WTC11 (cell line): ENCODE measurements at regions not wholly inside any gene's neighbourhood (a gene's known extent, or its start where the extent isn't known, plus 50 kb on each side); places are given as distances from the start of the nearest gene placed in this dataset.

Experiments used
- ATAC-seq: fragments of 200-7000 bp; cut with Tn5 transposase; 2 replicates; pipeline ENCODE4 v1.10.0; 2021; ENCODE audit warnings: mild to moderate bottlenecking, moderate library complexity
- CTCF ChIA-PET: fragments of 300-600 bp; sonication (Branson Sonifier 250); formaldehyde crosslinking; loops from one replicate; lab custom pipeline; 2021; ENCODE audit warnings: antibody characterized with exemption; lab: Charles Lee
- POLR2A ChIA-PET: fragments of 350-600 bp; sonication (Branson Sonifier 250); formaldehyde crosslinking; loops from one replicate; lab custom pipeline; 2021; ENCODE audit warnings: antibody characterized with exemption; lab: Charles Lee
- DNase-seq: peaks from one replicate; pipeline ENCODE4 v3.0.0; 2021; ENCODE audit warnings: low spot score
- H3K27ac Mint-ChIP-seq: 2 replicates; pipeline ENCODE4 v1.8.0; 2021; ENCODE audit warnings: mixed read lengths
- H3K27me3 Mint-ChIP-seq: 2 replicates; pipeline ENCODE4 v1.8.0; 2021; ENCODE audit warnings: low read depth, mild to moderate bottlenecking, moderate library complexity, mixed read lengths
- H3K36me3 Mint-ChIP-seq: 2 replicates; pipeline ENCODE4 v1.8.0; 2021; ENCODE audit warnings: mixed read lengths
- H3K4me1 Mint-ChIP-seq: 2 replicates; pipeline ENCODE4 v1.8.0; 2022; ENCODE audit warnings: mixed read lengths
- H3K4me3 Mint-ChIP-seq: 2 replicates; pipeline ENCODE4 v1.8.0; 2021; ENCODE audit warnings: mild to moderate bottlenecking, moderate library complexity, mixed read lengths
- H3K9me3 Mint-ChIP-seq: 2 replicates; pipeline ENCODE4 v1.8.0; 2021; ENCODE audit warnings: mixed read lengths
- ELF4 ChIP-seq: sonication (generic); formaldehyde crosslinking; IDR thresholded peaks from 2 replicates; pipeline ENCODE4 v1.8.1; 2022; ENCODE audit warnings: low read depth, mild to moderate bottlenecking, moderate library complexity, missing genetic modification reagents
- ESRRA ChIP-seq: sonication (generic); formaldehyde crosslinking; IDR thresholded peaks from 2 replicates; pipeline ENCODE4 v1.8.1; 2022; ENCODE audit warnings: mild to moderate bottlenecking, missing genetic modification reagents, borderline replicate concordance
- FOXK1 ChIP-seq: sonication (generic); formaldehyde crosslinking; IDR thresholded peaks from 2 replicates; pipeline ENCODE4 v1.8.0; 2022; ENCODE audit warnings: mild to moderate bottlenecking, moderate library complexity, missing genetic modification reagents
- GTF2I ChIP-seq: fragments of 250-450 bp; sonication (Bioruptor Pico); conservative IDR thresholded peaks from 2 replicates; pipeline ENCODE4 v1.4.0; 2021; ENCODE audit warnings: mild to moderate bottlenecking
- IRF1 ChIP-seq: sonication (generic); formaldehyde crosslinking; IDR thresholded peaks from 2 replicates; pipeline ENCODE4 v1.8.0; 2023; ENCODE audit warnings: missing genetic modification reagents
- IRF2 ChIP-seq: sonication (generic); formaldehyde crosslinking; IDR thresholded peaks from 2 replicates; pipeline ENCODE4 v1.8.0; 2022; ENCODE audit warnings: low read depth, missing genetic modification reagents, borderline replicate concordance
- MLX ChIP-seq: sonication (generic); formaldehyde crosslinking; IDR thresholded peaks from 2 replicates; pipeline ENCODE4 v1.8.1; 2023; ENCODE audit warnings: mild to moderate bottlenecking, missing genetic modification reagents, moderate library complexity
- MYBL2 ChIP-seq: sonication (generic); formaldehyde crosslinking; IDR thresholded peaks from 2 replicates; pipeline ENCODE4 v1.8.1; 2023; ENCODE audit warnings: mild to moderate bottlenecking, moderate library complexity, missing genetic modification reagents
- NFATC4 ChIP-seq: fragments of 250-450 bp; sonication (Bioruptor Pico); IDR thresholded peaks from 2 replicates; pipeline ENCODE4 v1.9.0; 2021; ENCODE audit warnings: mild to moderate bottlenecking
- TCF7 ChIP-seq: sonication (generic); formaldehyde crosslinking; IDR thresholded peaks from 2 replicates; pipeline ENCODE4 v1.8.0; 2022; ENCODE audit warnings: mild to moderate bottlenecking, low read depth, missing genetic modification reagents, moderate library complexity
- TEAD4 ChIP-seq: sonication (generic); formaldehyde crosslinking; IDR thresholded peaks from 2 replicates; pipeline ENCODE4 v1.8.0; 2022; ENCODE audit warnings: mild to moderate bottlenecking, missing genetic modification reagents
- TF ChIP-seq, protein P1 (sequence below): fragments of 250-450 bp; sonication (Bioruptor Pico); IDR thresholded peaks from 2 replicates; pipeline ENCODE4 v1.9.0; 2021; ENCODE audit warnings: moderate library complexity, mild to moderate bottlenecking, inconsistent platforms, borderline replicate concordance
- TF ChIP-seq, protein P2 (sequence below): sonication (generic); formaldehyde crosslinking; IDR thresholded peaks from 2 replicates; pipeline ENCODE4 v1.8.1; 2022; ENCODE audit warnings: low read depth, missing genetic modification reagents, borderline replicate concordance
- TF ChIP-seq, protein P3 (sequence below): sonication (generic); formaldehyde crosslinking; IDR thresholded peaks from 2 replicates; pipeline ENCODE4 v1.8.0; 2022; ENCODE audit warnings: mild to moderate bottlenecking, missing genetic modification reagents
- TF ChIP-seq, protein P4 (sequence below): sonication (generic); formaldehyde crosslinking; IDR thresholded peaks from 2 replicates; pipeline ENCODE4 v1.8.1; 2023; ENCODE audit warnings: mild to moderate bottlenecking, missing genetic modification reagents

GRCh38 chr20:19911810-19912382, 105.3 kb upstream of the NAA20 start:
- H3K36me3 Mint-ChIP-seq, result no peaks in the 10 kb centered on the region

DNA sequence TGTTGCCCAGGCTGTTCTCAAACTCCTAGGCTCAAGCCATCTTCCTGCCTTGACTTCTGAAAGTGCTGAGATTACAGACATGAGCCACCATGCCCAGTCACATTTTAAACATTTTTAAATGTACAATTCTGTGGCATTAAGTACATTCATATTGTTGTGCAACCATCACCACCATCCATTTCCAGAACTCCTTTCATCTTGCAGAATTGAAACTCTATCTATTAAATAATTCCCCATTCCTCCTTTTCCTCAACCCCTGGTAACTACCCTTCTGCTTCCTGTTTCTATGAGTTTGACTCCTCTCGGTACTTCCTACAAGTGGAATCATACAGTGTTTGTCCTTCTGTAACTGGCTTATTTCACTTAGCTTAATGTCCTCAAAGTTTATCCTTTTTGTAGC, 103.8 kb upstream of the NAA20 start:
- CTCF ChIA-PET, result no interaction called here
- ATAC-seq (no peak), DNase-seq (no peak)
- POLR2A ChIA-PET, result no interaction called here
- Mint-ChIP-seq H3K4me1 (peaks cover 22% of the 10 kb centered on the region), H3K27me3 (no peaks in the 10 kb centered on the region), H3K9me3 (0 out of 2 replicates have a peak, but pooled peaks cover 4% of the 10 kb centered on the region), H3K36me3 (no peaks in the 10 kb centered on the region), H3K4me3 (no peak overlapping the region), H3K27ac (no peak overlapping the region)
- no peak for TF ChIP-seq TEAD4
- TF ChIP-seq, protein P1, sequence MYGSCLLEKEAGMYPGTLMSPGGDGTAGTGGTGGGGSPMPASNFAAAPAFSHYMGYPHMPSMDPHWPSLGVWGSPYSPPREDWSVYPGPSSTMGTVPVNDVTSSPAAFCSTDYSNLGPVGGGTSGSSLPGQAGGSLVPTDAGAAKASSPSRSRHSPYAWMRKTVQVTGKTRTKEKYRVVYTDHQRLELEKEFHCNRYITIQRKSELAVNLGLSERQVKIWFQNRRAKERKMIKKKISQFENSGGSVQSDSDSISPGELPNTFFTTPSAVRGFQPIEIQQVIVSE (CRISPR knock-in tag), result no peak
- no peak for TF ChIP-seq MLX (CRISPR knock-in tag)
- no peak for TF ChIP-seq TCF7 (CRISPR knock-in tag)
- TF ChIP-seq ESRRA (CRISPR knock-in tag), result no peak
- TF ChIP-seq, protein P2, sequence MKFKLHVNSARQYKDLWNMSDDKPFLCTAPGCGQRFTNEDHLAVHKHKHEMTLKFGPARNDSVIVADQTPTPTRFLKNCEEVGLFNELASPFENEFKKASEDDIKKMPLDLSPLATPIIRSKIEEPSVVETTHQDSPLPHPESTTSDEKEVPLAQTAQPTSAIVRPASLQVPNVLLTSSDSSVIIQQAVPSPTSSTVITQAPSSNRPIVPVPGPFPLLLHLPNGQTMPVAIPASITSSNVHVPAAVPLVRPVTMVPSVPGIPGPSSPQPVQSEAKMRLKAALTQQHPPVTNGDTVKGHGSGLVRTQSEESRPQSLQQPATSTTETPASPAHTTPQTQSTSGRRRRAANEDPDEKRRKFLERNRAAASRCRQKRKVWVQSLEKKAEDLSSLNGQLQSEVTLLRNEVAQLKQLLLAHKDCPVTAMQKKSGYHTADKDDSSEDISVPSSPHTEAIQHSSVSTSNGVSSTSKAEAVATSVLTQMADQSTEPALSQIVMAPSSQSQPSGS (CRISPR knock-in tag), result no peak
- no peak for TF ChIP-seq MYBL2 (CRISPR knock-in tag)
- TF ChIP-seq FOXK1 (CRISPR knock-in tag), result no peak
- TF ChIP-seq, protein P3, sequence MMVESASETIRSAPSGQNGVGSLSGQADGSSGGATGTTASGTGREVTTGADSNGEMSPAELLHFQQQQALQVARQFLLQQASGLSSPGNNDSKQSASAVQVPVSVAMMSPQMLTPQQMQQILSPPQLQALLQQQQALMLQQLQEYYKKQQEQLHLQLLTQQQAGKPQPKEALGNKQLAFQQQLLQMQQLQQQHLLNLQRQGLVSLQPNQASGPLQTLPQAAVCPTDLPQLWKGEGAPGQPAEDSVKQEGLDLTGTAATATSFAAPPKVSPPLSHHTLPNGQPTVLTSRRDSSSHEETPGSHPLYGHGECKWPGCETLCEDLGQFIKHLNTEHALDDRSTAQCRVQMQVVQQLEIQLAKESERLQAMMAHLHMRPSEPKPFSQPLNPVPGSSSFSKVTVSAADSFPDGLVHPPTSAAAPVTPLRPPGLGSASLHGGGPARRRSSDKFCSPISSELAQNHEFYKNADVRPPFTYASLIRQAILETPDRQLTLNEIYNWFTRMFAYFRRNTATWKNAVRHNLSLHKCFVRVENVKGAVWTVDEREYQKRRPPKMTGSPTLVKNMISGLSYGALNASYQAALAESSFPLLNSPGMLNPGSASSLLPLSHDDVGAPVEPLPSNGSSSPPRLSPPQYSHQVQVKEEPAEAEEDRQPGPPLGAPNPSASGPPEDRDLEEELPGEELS (CRISPR knock-in tag), result no peak
- no peak for TF ChIP-seq NFATC4
- no peak for TF ChIP-seq IRF1 (CRISPR knock-in tag)

More at GRCh38 chr20:19911810-19912382, 105.3 kb upstream of the NAA20 start:
- TF ChIP-seq ELF4 (CRISPR knock-in tag), result no peak
- TF ChIP-seq GTF2I (CRISPR knock-in tag), result no peak
- TF ChIP-seq, protein P4, sequence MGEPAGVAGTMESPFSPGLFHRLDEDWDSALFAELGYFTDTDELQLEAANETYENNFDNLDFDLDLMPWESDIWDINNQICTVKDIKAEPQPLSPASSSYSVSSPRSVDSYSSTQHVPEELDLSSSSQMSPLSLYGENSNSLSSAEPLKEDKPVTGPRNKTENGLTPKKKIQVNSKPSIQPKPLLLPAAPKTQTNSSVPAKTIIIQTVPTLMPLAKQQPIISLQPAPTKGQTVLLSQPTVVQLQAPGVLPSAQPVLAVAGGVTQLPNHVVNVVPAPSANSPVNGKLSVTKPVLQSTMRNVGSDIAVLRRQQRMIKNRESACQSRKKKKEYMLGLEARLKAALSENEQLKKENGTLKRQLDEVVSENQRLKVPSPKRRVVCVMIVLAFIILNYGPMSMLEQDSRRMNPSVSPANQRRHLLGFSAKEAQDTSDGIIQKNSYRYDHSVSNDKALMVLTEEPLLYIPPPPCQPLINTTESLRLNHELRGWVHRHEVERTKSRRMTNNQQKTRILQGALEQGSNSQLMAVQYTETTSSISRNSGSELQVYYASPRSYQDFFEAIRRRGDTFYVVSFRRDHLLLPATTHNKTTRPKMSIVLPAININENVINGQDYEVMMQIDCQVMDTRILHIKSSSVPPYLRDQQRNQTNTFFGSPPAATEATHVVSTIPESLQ (CRISPR knock-in tag), result no peak
- TF ChIP-seq IRF2 (CRISPR knock-in tag), result no peak
- Mint-ChIP-seq H3K4me3 (no peak overlapping the region), H3K27me3 (no peaks in the 10 kb centered on the region), H3K4me1 (peaks cover 22% of the 10 kb centered on the region), H3K9me3 (0 out of 2 replicates have a peak, but pooled peaks cover 4% of the 10 kb centered on the region), H3K27ac (no peak overlapping the region)
- ChIA-PET POLR2A (no interaction called here), CTCF (no interaction called here)
- ATAC-seq (no peak), DNase-seq (no peak)
